DND-41 (cell line): ENCODE measurements at regions not wholly inside any gene's neighbourhood (a gene's known extent, or its start where the extent isn't known, plus 50 kb on each side); places are given as distances from the start of the nearest gene placed in this dataset.

Experiments used
- ATAC-seq: fragments of 200-7000 bp; cut with Tn5 transposase; 3 replicates; pipeline ENCODE4 v1.9.1; 2021; ENCODE audit warnings: low read depth; ENCODE audit not compliant: insufficient read depth
- DNase-seq: peaks from one replicate; pipeline ENCODE4 v3.0.0-alpha.2; 2020
- H2AFZ ChIP-seq: 2 replicates; pipeline ENCODE4 v1.6.0; 2012; ENCODE audit warnings: low read depth, low read length
- H3K27ac ChIP-seq: 2 replicates; pipeline ENCODE4 v1.5.1; 2012; ENCODE audit warnings: low read length, inconsistent platforms
- H3K27me3 ChIP-seq: fragments of 200-600 bp; sonication (generic); 2 replicates; pipeline ENCODE4 v1.6.0; 2012; ENCODE audit warnings: low read length, mild to moderate bottlenecking, inconsistent platforms; ENCODE audit not compliant: insufficient read depth, poor library complexity
- H3K36me3 ChIP-seq: 2 replicates; pipeline ENCODE4 v1.5.1; 2012; ENCODE audit warnings: low read length, inconsistent platforms; ENCODE audit not compliant: insufficient read depth
- H3K4me1 ChIP-seq: 2 replicates; pipeline ENCODE4 v1.5.1; 2012; ENCODE audit warnings: mild to moderate bottlenecking, low read length; ENCODE audit not compliant: insufficient read depth
- H3K4me2 ChIP-seq: 2 replicates; pipeline ENCODE4 v1.6.0; 2012; ENCODE audit warnings: mild to moderate bottlenecking, moderate library complexity, low read length, inconsistent platforms; ENCODE audit not compliant: insufficient read depth
- H3K4me3 ChIP-seq, 2 experiments: fragments of 200-600 bp in 1 of 2; shearing (Covaris generic) in 1 of 2; 2 replicates each; pipeline ENCODE4 v1.5.1; 2012 to 2016; ENCODE audit warnings: inconsistent platforms in 2 of 2, low read length in 2 of 2, mild to moderate bottlenecking in 2 of 2, low read depth in 1 of 2, moderate library complexity in 1 of 2
- H3K79me2 ChIP-seq: 2 replicates; pipeline ENCODE4 v1.6.0; 2012; ENCODE audit warnings: low read length, inconsistent platforms; ENCODE audit not compliant: insufficient read depth
- H3K9ac ChIP-seq: 2 replicates; pipeline ENCODE4 v1.6.0; 2012; ENCODE audit warnings: low read depth, mild to moderate bottlenecking, inconsistent platforms, low read length, moderate library complexity
- H3K9me3 ChIP-seq: 2 replicates; pipeline ENCODE4 v1.5.1; 2012; ENCODE audit warnings: low read length, moderate library complexity, mild to moderate bottlenecking, inconsistent platforms; ENCODE audit not compliant: insufficient read depth, severe bottlenecking
- H4K20me1 ChIP-seq: 2 replicates; pipeline ENCODE4 v1.6.0; 2012; ENCODE audit warnings: low read length; ENCODE audit not compliant: insufficient read depth
- EZH2 ChIP-seq: IDR thresholded peaks from 3 replicates; pipeline ENCODE4 v1.6.1; 2012; ENCODE audit warnings: borderline replicate concordance, low read depth, mild to moderate bottlenecking, moderate library complexity, low read length, inconsistent platforms; ENCODE audit not compliant: severe bottlenecking
- TF ChIP-seq, protein P1 (sequence below): IDR thresholded peaks from 2 replicates; pipeline ENCODE4 v1.5.1; 2012; ENCODE audit warnings: borderline replicate concordance, low read length, moderate library complexity, mild to moderate bottlenecking; ENCODE audit not compliant: poor library complexity, severe bottlenecking; ENCODE audit errors: extremely low read depth

DNA sequence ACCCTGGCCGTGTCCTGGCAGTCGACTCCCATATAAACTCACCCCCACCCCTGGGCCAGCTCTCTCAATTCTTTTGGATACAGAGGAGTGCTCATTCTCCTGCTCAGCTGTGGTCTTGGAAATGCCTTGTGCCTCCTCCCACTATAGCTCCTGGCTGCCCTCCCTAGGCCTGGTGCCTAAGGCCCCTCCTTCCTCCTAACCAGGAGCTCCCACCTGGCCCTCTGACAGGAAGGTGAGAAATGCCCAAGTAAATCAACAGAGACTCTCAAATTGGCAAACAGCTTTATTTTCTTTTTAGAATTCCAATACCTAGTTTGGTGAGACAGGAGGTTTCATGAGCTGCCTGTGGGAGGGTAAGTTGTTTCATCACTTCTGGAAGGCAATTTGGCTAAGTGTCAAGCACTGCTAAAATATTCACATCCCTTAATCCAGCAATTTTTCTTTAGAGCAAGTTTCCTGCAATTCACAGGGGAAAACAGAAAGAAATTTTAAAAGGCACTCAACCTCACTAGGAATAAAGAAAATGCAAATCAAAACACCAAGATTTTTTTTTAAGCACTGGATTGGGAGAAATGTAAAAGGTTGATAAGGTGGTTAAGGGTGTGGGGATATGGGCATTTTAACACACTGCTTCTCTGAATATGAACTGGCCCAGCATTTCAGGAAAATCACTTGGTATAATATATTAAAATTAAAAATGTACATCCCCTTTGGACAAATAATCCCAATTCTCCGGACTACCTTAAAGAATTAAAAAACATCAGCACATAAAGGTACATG lies 209.7 kb upstream of the ARHGAP20 start:
- H4K20me1 ChIP-seq: no peaks in the 10 kb centered on the region
- no peak for ATAC-seq
- H2AFZ ChIP-seq: no peak overlapping the region
- H3K4me2 ChIP-seq: no peak overlapping the region
- no peaks in the 10 kb centered on the region for H3K4me1 ChIP-seq
- H3K36me3 ChIP-seq: no peaks in the 10 kb centered on the region
- no peaks in the 10 kb centered on the region for H3K9me3 ChIP-seq
- H3K4me3 ChIP-seq: no peak overlapping the region
- H3K79me2 ChIP-seq: no peaks in the 10 kb centered on the region
- H3K9ac ChIP-seq: no peak overlapping the region
- TF ChIP-seq, protein P1, sequence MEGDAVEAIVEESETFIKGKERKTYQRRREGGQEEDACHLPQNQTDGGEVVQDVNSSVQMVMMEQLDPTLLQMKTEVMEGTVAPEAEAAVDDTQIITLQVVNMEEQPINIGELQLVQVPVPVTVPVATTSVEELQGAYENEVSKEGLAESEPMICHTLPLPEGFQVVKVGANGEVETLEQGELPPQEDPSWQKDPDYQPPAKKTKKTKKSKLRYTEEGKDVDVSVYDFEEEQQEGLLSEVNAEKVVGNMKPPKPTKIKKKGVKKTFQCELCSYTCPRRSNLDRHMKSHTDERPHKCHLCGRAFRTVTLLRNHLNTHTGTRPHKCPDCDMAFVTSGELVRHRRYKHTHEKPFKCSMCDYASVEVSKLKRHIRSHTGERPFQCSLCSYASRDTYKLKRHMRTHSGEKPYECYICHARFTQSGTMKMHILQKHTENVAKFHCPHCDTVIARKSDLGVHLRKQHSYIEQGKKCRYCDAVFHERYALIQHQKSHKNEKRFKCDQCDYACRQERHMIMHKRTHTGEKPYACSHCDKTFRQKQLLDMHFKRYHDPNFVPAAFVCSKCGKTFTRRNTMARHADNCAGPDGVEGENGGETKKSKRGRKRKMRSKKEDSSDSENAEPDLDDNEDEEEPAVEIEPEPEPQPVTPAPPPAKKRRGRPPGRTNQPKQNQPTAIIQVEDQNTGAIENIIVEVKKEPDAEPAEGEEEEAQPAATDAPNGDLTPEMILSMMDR: no peak
- TF ChIP-seq EZH2: no peak
- no peak overlapping the region for H3K27ac ChIP-seq
- DNase-seq: no peak
- H3K27me3 ChIP-seq: peaks cover 15% of the 10 kb centered on the region

DNA sequence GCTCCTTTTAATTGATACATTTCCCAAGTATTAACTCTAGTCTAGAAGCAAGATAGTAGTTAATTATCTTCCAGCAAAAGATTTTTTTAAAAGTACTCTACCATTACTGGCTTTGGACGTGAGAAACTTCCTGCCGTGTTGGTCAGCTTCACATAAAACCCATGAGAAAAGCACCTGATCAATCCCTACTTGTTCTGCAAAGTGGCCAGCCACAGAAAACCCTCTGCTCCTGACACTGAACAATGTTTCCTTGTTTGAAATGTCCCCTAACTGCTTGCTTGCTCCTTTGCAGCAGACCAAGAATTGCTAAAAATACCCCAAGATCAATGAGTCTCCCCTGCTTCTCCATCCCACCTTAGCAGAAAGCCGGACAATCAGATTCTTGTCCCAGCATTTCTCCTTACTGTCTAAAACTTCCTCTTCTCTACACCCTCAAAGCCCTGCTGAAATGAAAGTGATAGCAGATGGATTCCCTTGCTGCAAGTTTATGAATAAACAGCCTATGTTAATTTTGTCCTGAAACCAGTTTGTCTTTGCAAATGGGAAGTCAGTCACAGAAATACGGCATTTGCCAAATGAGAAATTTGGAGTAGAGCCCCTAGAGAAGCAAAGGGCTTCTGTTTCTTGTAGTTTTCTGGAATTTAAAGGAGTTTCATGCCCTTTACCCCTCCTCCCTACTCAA lies 207.1 kb upstream of the ARHGAP20 start:
- Histone ChIP-seq H4K20me1 (no peaks in the 10 kb centered on the region), H3K4me1 (no peaks in the 10 kb centered on the region), H3K36me3 (no peaks in the 10 kb centered on the region), H3K9ac (no peak overlapping the region), H3K79me2 (no peaks in the 10 kb centered on the region), H3K4me3 (no peak overlapping the region), H3K9me3 (no peaks in the 10 kb centered on the region), H3K27me3 (peaks cover 15% of the 10 kb centered on the region), H3K4me2 (no peak overlapping the region), H3K27ac (no peak overlapping the region), H2AFZ (no peak overlapping the region)
- ATAC-seq: no peak
- TF ChIP-seq, protein P1: no peak
- no peak for TF ChIP-seq EZH2
- no peak for DNase-seq

DNA sequence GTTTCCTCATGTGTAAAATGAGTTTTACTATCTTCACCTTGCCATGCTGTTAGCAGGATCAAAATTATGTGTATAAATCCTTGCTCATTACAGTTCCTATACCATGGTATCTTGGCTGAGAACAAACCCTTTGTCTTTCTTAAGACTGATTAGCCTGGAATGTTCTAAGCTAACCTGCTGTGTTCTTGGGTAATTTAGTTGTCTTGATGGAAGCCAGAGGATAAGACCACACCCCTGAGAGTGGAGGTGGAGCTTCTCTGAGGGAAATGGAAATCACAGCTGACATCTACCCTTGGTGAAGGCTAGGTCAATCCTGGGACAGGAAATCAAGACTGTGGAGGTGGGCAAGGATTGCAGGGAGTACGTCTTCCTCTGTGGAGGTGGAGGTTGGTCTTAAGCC lies 206.1 kb upstream of the ARHGAP20 start:
- Histone ChIP-seq H3K4me3 (no peak overlapping the region), H3K27me3 (peaks cover 15% of the 10 kb centered on the region), H3K27ac (no peak overlapping the region), H3K4me2 (no peak overlapping the region), H3K4me1 (no peaks in the 10 kb centered on the region), H3K79me2 (no peaks in the 10 kb centered on the region), H2AFZ (no peak overlapping the region), H3K36me3 (no peaks in the 10 kb centered on the region), H4K20me1 (no peaks in the 10 kb centered on the region), H3K9ac (no peak overlapping the region), H3K9me3 (no peaks in the 10 kb centered on the region)
- ATAC-seq (no peak), DNase-seq (no peak)
- TF ChIP-seq EZH2: no peak
- TF ChIP-seq, protein P1: no peak
